T47D (cell line): ENCODE measurements at regions not wholly inside any gene's neighbourhood (a gene's known extent, or its start where the extent isn't known, plus 50 kb on each side); places are given as distances from the start of the nearest gene placed in this dataset.

Experiments used
- DNase-seq, 2 experiments: peaks; one replicate each; pipeline versions ENCODE4 v3.0.0 to v3.0.0-alpha.2; 2011 to 2012; ENCODE audit warnings: low read depth in 1 of 2, low spot score in 1 of 2
- JUND ChIP-seq: IDR thresholded peaks from 2 replicates; pipeline ENCODE4 v1.6.1; 2012; ENCODE audit warnings: low read depth
- in situ Hi-C: cut with HindIII; loops from 2 replicates; pipeline ENCODE4 v1.10.0; 2016; ENCODE audit warnings: low sequenced_read_pairs, low pct_unique_long_range_greater_than_20kb

GRCh38 chr16:51699686-51700396, 548.8 kb upstream of the SALL1 start:
- TF ChIP-seq JUND: no peak
- in situ Hi-C loops: no loop called here
- DNase-seq: no peak

GRCh38 chr16:51698647-51699046, 547.6 kb upstream of the SALL1 start:
- in situ Hi-C loops: no loop called here
- no peak for TF ChIP-seq JUND
- no peak for DNase-seq

DNA sequence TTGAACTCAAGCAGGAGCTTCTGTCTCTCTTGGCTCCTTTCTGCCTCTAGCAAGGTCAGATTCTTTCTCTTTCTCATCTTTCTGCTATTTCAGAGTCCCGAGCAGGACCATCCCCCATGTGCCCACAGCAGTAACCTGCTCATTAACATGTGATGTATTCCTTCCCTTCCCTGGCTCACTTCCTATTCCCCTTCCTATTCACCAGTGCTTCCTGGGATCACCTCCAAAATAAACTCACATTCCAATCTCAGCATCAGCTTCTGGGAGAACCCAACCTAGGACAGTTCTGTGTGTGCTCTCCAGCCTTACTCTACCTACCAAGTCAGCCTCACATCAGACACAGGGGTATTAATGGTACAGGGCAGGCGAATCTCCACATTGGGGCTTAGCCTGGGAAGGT, 546.4 kb upstream of the SALL1 start:
- no peak for TF ChIP-seq JUND
- DNase-seq: no peak
- in situ Hi-C loops: no loop called here

DNA sequence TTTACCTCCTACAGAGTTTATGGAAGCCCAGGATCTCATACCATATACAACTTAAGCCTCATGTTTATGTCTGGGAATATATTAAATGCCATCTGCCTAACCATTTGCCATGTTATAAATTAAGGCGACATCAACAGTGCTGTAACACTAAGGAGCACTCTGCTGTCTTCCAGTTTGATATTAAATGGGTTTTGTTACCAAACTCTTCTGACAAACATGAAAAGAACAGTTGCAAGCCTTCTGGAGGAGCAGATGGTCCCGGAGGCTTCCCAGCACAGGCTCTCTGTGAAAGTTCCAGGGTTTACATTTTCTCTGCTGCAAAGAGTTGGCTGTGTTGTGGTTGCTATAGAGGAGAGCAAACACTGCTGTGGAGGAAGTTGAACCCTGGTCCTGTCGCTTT, 545.3 kb upstream of the SALL1 start:
- DNase-seq: no peak
- TF ChIP-seq JUND: no peak
- in situ Hi-C loops: no loop called here

GRCh38 chr16:51691109-51691508, 540.0 kb upstream of the SALL1 start:
- in situ Hi-C loops: no loop called here
- no peak for DNase-seq
- no peak for TF ChIP-seq JUND

DNA sequence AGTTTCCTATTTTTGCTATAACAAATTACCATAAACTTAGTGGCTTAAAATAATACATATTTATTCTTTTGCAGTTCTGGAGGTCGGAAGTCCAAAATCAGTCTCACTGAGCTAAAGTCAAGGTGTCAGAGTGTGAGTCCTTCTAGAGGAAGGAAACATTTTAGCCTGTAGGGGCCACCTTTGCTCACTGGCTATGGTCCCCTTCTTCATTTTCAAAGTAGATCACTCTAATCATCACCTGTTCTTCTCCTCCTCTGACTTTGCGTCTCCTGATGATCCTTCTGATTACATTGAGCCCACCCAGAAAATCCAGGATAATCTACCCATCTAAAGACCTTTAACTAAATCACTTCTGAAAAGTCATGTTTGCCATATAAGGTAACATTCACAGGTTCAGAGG, 534.4 kb upstream of the SALL1 start:
- in situ Hi-C loops: no loop called here
- TF ChIP-seq JUND: no peak

GRCh38 chr16:51683882-51684281, 532.8 kb upstream of the SALL1 start:
- no peak for TF ChIP-seq JUND
- no peak for DNase-seq
- in situ Hi-C loops: no loop called here

More for the DNA sequence above, 534.4 kb upstream of the SALL1 start:
- DNase-seq: no peak

DNA sequence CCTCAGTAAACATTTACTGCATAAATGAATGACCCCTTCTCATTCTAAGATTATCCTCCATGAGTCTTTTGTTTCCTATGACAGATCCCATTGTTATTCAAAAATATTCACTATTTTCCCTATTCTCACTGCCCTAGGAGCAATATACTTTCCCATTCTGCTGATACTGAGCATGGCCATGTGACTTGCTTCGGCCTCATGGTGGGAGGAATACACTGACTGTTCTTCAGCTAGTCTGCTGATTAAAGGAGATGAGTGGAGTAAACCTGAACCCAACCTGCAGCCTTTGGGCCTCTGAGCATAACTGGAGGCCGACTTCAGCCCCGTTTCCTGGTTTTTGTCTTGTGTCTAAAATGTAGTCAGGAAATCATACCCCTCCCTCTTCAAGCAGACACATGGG, 531.8 kb upstream of the SALL1 start:
- in situ Hi-C loops: no loop called here
- TF ChIP-seq JUND: no peak
- no peak for DNase-seq

- in situ Hi-C loops: no loop called here
- no peak for TF ChIP-seq JUND
- DNase-seq: no peak
Measured at GRCh38 chr16:51674615-51675014, 523.5 kb upstream of the SALL1 start.

DNA sequence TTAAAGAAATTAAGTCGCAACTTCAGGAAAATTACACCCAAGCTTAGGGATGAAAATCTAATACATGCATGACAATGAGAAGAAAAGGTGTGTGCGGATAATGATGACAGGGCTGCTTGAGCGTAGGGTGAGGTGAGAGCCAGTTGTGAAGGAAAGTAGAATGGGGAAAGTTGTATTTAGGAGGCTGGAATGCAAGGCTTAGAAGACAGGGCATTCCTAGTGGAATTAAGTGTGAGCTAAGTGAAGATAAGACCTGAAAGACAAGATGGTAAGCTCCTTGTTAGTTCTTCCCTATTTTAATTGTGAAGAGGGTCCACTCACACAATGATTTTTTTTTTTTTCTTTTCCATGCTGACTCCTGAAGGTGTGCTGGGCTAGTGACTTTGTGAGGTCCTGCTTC, 519.5 kb upstream of the SALL1 start:
- no peak for TF ChIP-seq JUND
- in situ Hi-C loops: no loop called here
- DNase-seq: no peak

- DNase-seq: no peak
- in situ Hi-C loops: no loop called here
- no peak for TF ChIP-seq JUND
Measured at GRCh38 chr16:51666821-51667220, 515.8 kb upstream of the SALL1 start.

GRCh38 chr16:51666074-51666473, 515.0 kb upstream of the SALL1 start:
- no peak for TF ChIP-seq JUND
- no peak for DNase-seq
- in situ Hi-C loops: no loop called here

DNA sequence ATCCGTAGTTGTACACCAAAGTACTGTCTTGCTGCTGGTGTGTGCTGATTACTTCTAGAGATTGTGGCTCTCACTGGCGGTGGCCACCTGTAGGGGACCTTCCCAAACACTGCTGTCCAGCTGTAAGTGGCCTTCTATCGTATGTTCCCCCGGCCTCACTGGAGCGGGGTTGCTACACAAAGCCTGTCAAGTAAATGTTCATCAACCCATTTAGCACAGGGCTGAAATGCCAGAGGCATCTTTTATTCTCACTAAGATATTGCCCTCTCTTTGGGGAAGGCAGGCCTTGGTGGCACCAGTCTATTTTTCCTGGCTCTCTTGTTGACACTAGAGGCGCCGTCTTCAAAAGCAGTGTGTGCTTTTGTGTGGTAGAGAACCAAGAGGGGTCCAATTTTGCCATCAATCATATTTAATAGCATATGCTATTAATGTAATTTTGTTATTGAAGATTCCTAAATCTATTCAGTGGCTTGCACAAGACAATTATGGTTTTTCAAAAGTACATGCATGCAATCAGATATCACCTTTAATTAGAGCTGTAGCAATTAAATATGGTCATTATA, 514.4 kb upstream of the SALL1 start:
- in situ Hi-C loops: no loop called here
- no peak for DNase-seq
- no peak for TF ChIP-seq JUND

- in situ Hi-C loops: no loop called here
- DNase-seq: no peak
- TF ChIP-seq JUND: no peak
Measured at GRCh38 chr16:51658531-51658930, 507.5 kb upstream of the SALL1 start.
